ENCODE measurements at regions not wholly inside any gene's neighbourhood (a gene's known extent, or its start where the extent isn't known, plus 50 kb on each side); places are given as distances from the start of the nearest gene placed in this dataset.
A peak's percentile ranks its signal among the peaks of the same experiment; 100 is the strongest.

- TF ChIP-seq CTCF (IDR thresholded peaks at IDR 0.05; ENCODE audit: insufficient read depth, low read length), result no peak
- no peak overlapping the region for H3K4me3 ChIP-seq (ENCODE audit: low read depth, low read length)
- DNase-seq (ENCODE audit: low read depth), result no peak
Observed at GRCh38 chr14:100657780-100658179, 68.9 kb upstream of the DLK1 start.

GRCh38 chr14:100658181-100658886 lies 68.4 kb upstream of the DLK1 start:
- no peak for TF ChIP-seq CTCF (IDR thresholded peaks at IDR 0.05; ENCODE audit: insufficient read depth, low read length)
- H3K4me3 ChIP-seq (ENCODE audit: low read depth, low read length), result no peak overlapping the region
- no peak for DNase-seq (ENCODE audit: low read depth)

GRCh38 chr14:100659345-100660001 lies 67.2 kb upstream of the DLK1 start:
- no peak for DNase-seq (ENCODE audit: low read depth)
- TF ChIP-seq CTCF (IDR thresholded peaks at IDR 0.05; ENCODE audit: insufficient read depth, low read length), result no peak
- H3K4me3 ChIP-seq (ENCODE audit: low read depth, low read length), result no peak overlapping the region

GRCh38 chr14:100660498-100660881 lies 66.2 kb upstream of the DLK1 start:
- no peak for DNase-seq (ENCODE audit: low read depth)
- no peak for TF ChIP-seq CTCF (IDR thresholded peaks at IDR 0.05; ENCODE audit: insufficient read depth, low read length)

GRCh38 chr14:100660882-100661635 lies 65.6 kb upstream of the DLK1 start:
- TF ChIP-seq CTCF (IDR thresholded peaks at IDR 0.05; ENCODE audit: insufficient read depth, low read length), result no peak
- DNase-seq (ENCODE audit: low read depth), result no peak
- no peak overlapping the region for H3K4me3 ChIP-seq (ENCODE audit: low read depth, low read length)

More at GRCh38 chr14:100660498-100660881, 66.2 kb upstream of the DLK1 start:
- H3K4me3 ChIP-seq (ENCODE audit: low read depth, low read length), result no peak overlapping the region

GRCh38 chr14:100662879-100663760 lies 63.6 kb upstream of the DLK1 start:
- H3K4me3 ChIP-seq (ENCODE audit: low read depth, low read length), result no peak overlapping the region

More at GRCh38 chr14:100662879-100663760, 63.6 kb upstream of the DLK1 start:
- peak; percentile 69 for DNase-seq (ENCODE audit: low read depth)
- TF ChIP-seq CTCF (IDR thresholded peaks at IDR 0.05; ENCODE audit: insufficient read depth, low read length), result peak; percentile 89

Measured in fibroblast of the aortic adventitia (primary cell).